NCI-H2107 (cell line): ENCODE measurements at regions not wholly inside any gene's neighbourhood (a gene's known extent, or its start where the extent isn't known, plus 50 kb on each side); places are given as distances from the start of the nearest gene placed in this dataset.
"Not testable (repeated sequence)": the region's sequence is repeated elsewhere in the genome, so short reads cannot be mapped to it uniquely, and the experiment has no call there.

Experiments
- DNase-seq: peaks from one replicate; lab custom pipeline; 2025; lab: John Stamatoyannopoulos, UW

GRCh38 chr10:29210266-29210868, 78.5 kb upstream of the LYZL1 start:
- DNase-seq, result no peak

DNA sequence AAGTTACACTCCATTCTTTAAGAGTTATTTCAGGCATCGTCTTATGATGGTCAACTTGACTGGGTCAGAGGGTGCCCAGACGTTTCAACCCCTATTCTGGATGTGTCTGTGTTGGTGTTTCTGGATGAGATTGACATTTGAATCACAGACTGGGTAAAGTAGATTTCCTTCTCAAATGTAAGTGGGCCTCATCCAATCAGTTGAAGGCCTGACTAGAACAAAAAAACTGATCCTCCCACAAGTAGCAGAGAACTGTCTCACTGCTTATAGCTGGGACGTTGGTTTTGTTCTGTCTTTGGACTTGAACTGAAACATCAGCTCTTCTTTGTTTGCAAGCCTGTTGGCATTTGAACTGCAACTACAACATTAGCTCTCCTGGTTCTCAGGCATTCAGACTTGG, 76.3 kb upstream of the LYZL1 start:
- DNase-seq, result no peak

DNA sequence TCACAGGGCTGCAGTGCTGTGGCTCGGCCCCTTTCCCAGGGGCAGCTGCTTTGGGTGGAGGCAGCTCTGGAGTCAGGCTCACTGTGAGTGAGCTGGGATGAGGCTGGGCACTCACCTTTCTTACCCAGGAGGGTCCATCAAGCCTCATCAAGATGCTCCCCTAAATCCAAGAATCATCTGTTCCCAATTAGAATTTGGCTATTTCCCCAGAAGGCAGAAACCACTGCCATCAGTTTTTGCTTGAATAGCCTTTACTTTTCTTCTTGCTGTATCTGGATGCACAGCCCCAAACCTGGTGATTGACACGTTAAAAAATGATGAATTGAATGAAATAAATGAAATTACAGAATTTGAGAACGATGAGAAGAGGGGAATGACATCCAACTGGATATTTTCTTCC, 74.3 kb upstream of the LYZL1 start:
- no peak for DNase-seq

- DNase-seq, result no peak
Measured at GRCh38 chr10:29217292-29217738, 71.6 kb upstream of the LYZL1 start.

GRCh38 chr10:29223326-29223725, 65.5 kb upstream of the LYZL1 start:
- no peak for DNase-seq

DNA sequence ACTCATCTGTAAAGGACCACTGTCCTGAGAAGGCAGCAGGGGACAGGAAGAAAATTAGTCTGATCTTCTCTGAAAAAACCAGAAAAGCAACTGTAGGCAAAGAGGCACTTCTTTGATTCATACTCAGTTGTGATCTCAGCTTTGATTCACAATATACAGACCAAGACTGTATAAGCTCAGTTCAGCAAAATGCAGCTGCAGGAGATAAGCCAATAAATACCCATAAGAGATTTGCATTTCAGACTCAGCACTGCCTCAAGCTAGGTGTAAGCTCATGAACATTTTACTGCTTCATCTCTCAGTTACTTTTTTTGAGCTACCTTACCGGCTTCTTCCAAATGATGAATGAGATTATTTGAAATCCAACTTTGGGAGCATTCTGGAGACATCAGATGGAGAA, 64.2 kb upstream of the LYZL1 start:
- no peak for DNase-seq

GRCh38 chr10:29227201-29227600, 61.7 kb upstream of the LYZL1 start:
- no peak for DNase-seq

DNA sequence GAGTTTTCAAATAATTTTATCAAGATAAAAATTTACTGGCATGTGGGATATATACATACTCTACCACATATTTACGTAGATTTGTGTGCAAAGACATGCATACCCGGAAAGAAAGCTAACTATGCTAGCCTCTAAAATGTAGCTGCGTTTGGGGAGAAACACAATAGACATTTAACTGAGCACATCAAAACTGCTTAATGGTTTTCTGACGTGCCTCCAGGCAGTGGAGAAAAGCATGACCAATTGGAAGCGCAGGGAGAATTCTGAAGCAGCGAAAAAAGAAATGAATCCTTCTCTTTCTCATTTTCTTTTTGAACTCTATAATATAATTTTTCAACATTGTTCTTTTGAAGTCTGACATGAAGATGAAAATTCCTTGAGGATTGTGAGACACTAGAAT, 60.3 kb upstream of the LYZL1 start:
- no peak for DNase-seq

- DNase-seq, result no peak
Measured at GRCh38 chr10:29229258-29229705, 59.6 kb upstream of the LYZL1 start.

DNA sequence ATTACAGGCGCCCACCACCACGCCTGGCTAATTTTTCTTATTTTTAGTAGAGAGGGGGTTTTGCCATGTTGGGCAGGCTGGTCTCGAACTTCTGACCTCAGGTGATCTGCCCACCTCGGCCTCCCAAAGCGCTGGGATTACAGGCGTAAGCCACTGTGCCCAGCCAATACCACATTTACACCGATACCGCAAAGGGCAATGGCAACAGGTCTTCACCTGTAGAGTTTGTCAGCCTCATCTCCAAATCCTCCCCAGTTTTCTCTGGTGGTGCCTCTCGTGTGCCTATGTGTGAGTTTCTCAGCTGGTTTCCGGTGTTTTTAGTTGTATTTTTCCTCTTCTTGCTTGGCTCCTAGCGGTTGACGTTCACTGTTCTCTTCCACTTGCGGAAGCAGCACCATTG, 52.0 kb upstream of the LYZL1 start:
- DNase-seq, result not testable (repeated sequence)

- no peak for DNase-seq
Measured at GRCh38 chr10:29237786-29238185, 51.1 kb upstream of the LYZL1 start.

GRCh38 chr10:29238523-29239135, 50.2 kb upstream of the LYZL1 start:
- DNase-seq, result no peak
